Muscle layer of duodenum (tissue), 2 donors: ENCODE measurements at regions not wholly inside any gene's neighbourhood (a gene's known extent, or its start where the extent isn't known, plus 50 kb on each side); places are given as distances from the start of the nearest gene placed in this dataset.

Source experiments
- H3K27ac ChIP-seq: one replicate; pipeline ENCODE4 v1.7.0; 2013; ENCODE audit warnings: mild to moderate bottlenecking, low read length
- H3K27me3 ChIP-seq: one replicate; pipeline ENCODE4 v1.7.0; 2013; ENCODE audit warnings: low read depth, mild to moderate bottlenecking, control low read depth, low read length
- H3K36me3 ChIP-seq, 2 donors: one replicate each; pipeline ENCODE4 v1.7.0; 2013; ENCODE audit warnings: low read length in 2 of 2, control low read depth in 1 of 2, mild to moderate bottlenecking in 1 of 2; ENCODE audit not compliant: insufficient read depth in 2 of 2, control insufficient read depth in 1 of 2
- H3K4me1 ChIP-seq, 2 donors: one replicate each; pipeline ENCODE4 v1.7.0; 2013; ENCODE audit warnings: low read length in 2 of 2, mild to moderate bottlenecking in 2 of 2, control low read depth in 1 of 2, moderate library complexity in 1 of 2; ENCODE audit not compliant: insufficient read depth in 2 of 2, control insufficient read depth in 1 of 2
- H3K4me3 ChIP-seq, 2 donors: one replicate each; pipeline ENCODE4 v1.7.0; 2013; ENCODE audit warnings: low read length in 2 of 2, low read depth in 1 of 2, mild to moderate bottlenecking in 1 of 2
- H3K9me3 ChIP-seq, 2 donors: one replicate each; pipeline ENCODE4 v1.7.0; 2013; ENCODE audit warnings: low read length in 2 of 2, control low read depth in 1 of 2, mild to moderate bottlenecking in 1 of 2; ENCODE audit not compliant: control insufficient read depth in 1 of 2
- donor health status: healthy.

GRCh38 chr1:80917225-80917624, 883.5 kb upstream of the ADGRL2 start:
- no peak overlapping the region for H3K27ac ChIP-seq
- H3K36me3 ChIP-seq, result no peaks in the 10 kb centered on the region
- no peaks in the 10 kb centered on the region for H3K27me3 ChIP-seq
- peaks cover 0 to 14% of the 10 kb centered on the region in 2 donors for H3K4me1 ChIP-seq
- H3K9me3 ChIP-seq, result no peaks in the 10 kb centered on the region
- no peak overlapping the region for H3K4me3 ChIP-seq

- H3K4me1 ChIP-seq, result peaks cover 0 to 14% of the 10 kb centered on the region in 2 donors
Measured at GRCh38 chr1:80915491-80915890, 885.2 kb upstream of the ADGRL2 start.

GRCh38 chr1:80910426-80910825, 890.3 kb upstream of the ADGRL2 start:
- no peaks in the 10 kb centered on the region for H3K36me3 ChIP-seq
- H3K4me1 ChIP-seq, result no peaks in the 10 kb centered on the region
- no peak overlapping the region for H3K4me3 ChIP-seq
- no peaks in the 10 kb centered on the region for H3K27me3 ChIP-seq
- H3K9me3 ChIP-seq, result no peaks in the 10 kb centered on the region
- no peak overlapping the region for H3K27ac ChIP-seq

More at GRCh38 chr1:80915491-80915890, 885.2 kb upstream of the ADGRL2 start:
- no peaks in the 10 kb centered on the region for H3K27me3 ChIP-seq
- no peak overlapping the region for H3K4me3 ChIP-seq
- H3K9me3 ChIP-seq, result no peaks in the 10 kb centered on the region
- H3K36me3 ChIP-seq, result no peaks in the 10 kb centered on the region
- H3K27ac ChIP-seq, result no peak overlapping the region

GRCh38 chr1:80909172-80909784, 891.5 kb upstream of the ADGRL2 start:
- H3K27me3 ChIP-seq, result no peaks in the 10 kb centered on the region
- no peak overlapping the region for H3K27ac ChIP-seq
- H3K4me3 ChIP-seq, result no peak overlapping the region
- H3K36me3 ChIP-seq, result no peaks in the 10 kb centered on the region
- no peaks in the 10 kb centered on the region for H3K9me3 ChIP-seq
- no peaks in the 10 kb centered on the region for H3K4me1 ChIP-seq

GRCh38 chr1:80896781-80897356, 903.9 kb upstream of the ADGRL2 start:
- peaks cover 0 to 7% of the 10 kb centered on the region in 2 donors for H3K4me1 ChIP-seq
- H3K27ac ChIP-seq, result no peak overlapping the region
- H3K36me3 ChIP-seq, result no peaks in the 10 kb centered on the region
- no peaks in the 10 kb centered on the region for H3K27me3 ChIP-seq
- H3K9me3 ChIP-seq, result no peaks in the 10 kb centered on the region
- H3K4me3 ChIP-seq, result no peak overlapping the region

GRCh38 chr1:80894921-80895320, 905.8 kb upstream of the ADGRL2 start:
- Histone ChIP-seq H3K4me3 (no peak overlapping the region), H3K27me3 (no peaks in the 10 kb centered on the region), H3K27ac (no peak overlapping the region), H3K9me3 (no peaks in the 10 kb centered on the region), H3K36me3 (no peaks in the 10 kb centered on the region), H3K4me1 (peaks cover 0 to 7% of the 10 kb centered on the region in 2 donors)

GRCh38 chr1:80893115-80893514, 907.6 kb upstream of the ADGRL2 start:
- no peaks in the 10 kb centered on the region for H3K9me3 ChIP-seq
- H3K27me3 ChIP-seq, result no peaks in the 10 kb centered on the region
- peaks cover 0 to 7% of the 10 kb centered on the region in 2 donors for H3K4me1 ChIP-seq
- no peaks in the 10 kb centered on the region for H3K36me3 ChIP-seq
- H3K4me3 ChIP-seq, result no peak overlapping the region
- no peak overlapping the region for H3K27ac ChIP-seq

- no peaks in the 10 kb centered on the region for H3K9me3 ChIP-seq
- no peak overlapping the region for H3K4me3 ChIP-seq
- no peak overlapping the region for H3K27ac ChIP-seq
- H3K27me3 ChIP-seq, result no peaks in the 10 kb centered on the region
- H3K4me1 ChIP-seq, result peaks cover 0 to 7% of the 10 kb centered on the region in 2 donors
- no peaks in the 10 kb centered on the region for H3K36me3 ChIP-seq
Measured at GRCh38 chr1:80892539-80892938, 908.2 kb upstream of the ADGRL2 start.

- Histone ChIP-seq H3K4me3 (no peak overlapping the region), H3K36me3 (no peaks in the 10 kb centered on the region), H3K27me3 (no peaks in the 10 kb centered on the region), H3K9me3 (no peaks in the 10 kb centered on the region), H3K4me1 (peaks cover 0 to 7% of the 10 kb centered on the region in 2 donors), H3K27ac (no peak overlapping the region)
Measured at GRCh38 chr1:80891871-80892270, 908.9 kb upstream of the ADGRL2 start.

- H3K4me1 ChIP-seq, result no peaks in the 10 kb centered on the region
- H3K9me3 ChIP-seq, result no peaks in the 10 kb centered on the region
- no peaks in the 10 kb centered on the region for H3K27me3 ChIP-seq
- no peak overlapping the region for H3K27ac ChIP-seq
- no peaks in the 10 kb centered on the region for H3K36me3 ChIP-seq
- H3K4me3 ChIP-seq, result no peak overlapping the region
Measured at GRCh38 chr1:80882553-80882952, 918.2 kb upstream of the ADGRL2 start.

GRCh38 chr1:80878343-80878742, 922.4 kb upstream of the ADGRL2 start:
- H3K9me3 ChIP-seq, result no peaks in the 10 kb centered on the region
- H3K27me3 ChIP-seq, result no peaks in the 10 kb centered on the region
- H3K4me1 ChIP-seq, result no peaks in the 10 kb centered on the region
- H3K4me3 ChIP-seq, result no peak overlapping the region
- no peaks in the 10 kb centered on the region for H3K36me3 ChIP-seq
- no peak overlapping the region for H3K27ac ChIP-seq

GRCh38 chr1:80876035-80876434, 924.7 kb upstream of the ADGRL2 start:
- no peak overlapping the region for H3K4me3 ChIP-seq
- no peaks in the 10 kb centered on the region for H3K36me3 ChIP-seq
- H3K4me1 ChIP-seq, result no peaks in the 10 kb centered on the region
- H3K9me3 ChIP-seq, result no peaks in the 10 kb centered on the region
- H3K27me3 ChIP-seq, result no peaks in the 10 kb centered on the region
- H3K27ac ChIP-seq, result no peak overlapping the region
